ENCODE measurements at regions not wholly inside any gene's neighbourhood (a gene's known extent, or its start where the extent isn't known, plus 50 kb on each side); places are given as distances from the start of the nearest gene placed in this dataset.

DNA sequence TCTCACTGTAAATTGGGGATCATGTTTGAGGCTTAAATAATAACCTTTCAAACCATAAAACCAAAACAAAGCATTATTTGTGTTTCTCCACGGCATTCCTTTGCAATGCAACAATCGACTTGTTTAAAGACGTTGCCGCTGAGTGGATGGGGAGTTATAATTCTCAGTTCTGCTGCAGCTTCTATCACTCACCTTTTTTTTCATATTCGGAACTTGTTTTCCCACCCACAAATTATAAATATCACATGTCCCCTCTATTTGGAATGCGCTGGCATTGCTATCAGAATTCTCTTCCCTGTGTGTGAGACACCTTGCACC, 372.8 kb upstream of the SMIM21 start:
- DNase-seq, result no peak

DNA sequence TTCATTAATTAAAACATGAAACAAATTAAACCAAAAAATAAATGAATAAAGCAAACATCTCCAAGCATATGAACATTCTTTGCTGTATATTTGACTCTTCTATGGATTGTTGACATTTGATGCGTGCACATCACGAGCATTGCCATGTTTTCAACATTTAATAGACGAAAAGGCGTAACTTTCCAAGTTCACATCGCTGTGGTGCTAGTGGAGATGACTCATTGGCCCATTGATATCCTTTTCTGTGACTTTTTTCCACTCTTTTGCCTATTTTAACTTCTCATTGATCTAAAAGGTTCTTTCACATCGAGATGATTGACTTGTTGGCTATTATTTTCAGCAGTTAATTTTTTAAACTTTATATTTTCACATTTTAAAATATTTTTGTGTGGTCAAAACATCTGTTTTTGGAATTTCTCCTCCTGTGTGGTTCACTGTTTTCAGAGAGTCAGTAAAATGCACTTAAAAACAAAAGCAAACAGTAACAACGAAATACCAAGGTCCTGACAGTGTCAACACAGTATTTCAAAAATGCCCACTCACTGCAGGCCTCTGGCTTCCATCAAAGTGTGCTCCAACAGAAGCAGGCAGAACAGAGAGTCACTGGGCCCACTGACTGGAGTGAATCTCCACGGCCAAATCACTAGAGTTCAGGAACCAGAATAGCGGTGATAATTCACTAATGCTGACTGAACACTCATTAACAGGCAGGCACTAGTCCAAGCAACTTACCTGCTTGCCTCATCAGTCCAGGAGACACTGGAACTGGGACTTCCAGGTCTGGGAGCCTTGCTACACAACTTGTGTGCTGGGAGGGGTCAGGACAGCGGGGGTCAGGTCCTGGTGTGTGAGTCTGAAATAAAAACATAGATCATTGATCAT, 372.2 kb upstream of the SMIM21 start:
- DNase-seq, result no peak

DNA sequence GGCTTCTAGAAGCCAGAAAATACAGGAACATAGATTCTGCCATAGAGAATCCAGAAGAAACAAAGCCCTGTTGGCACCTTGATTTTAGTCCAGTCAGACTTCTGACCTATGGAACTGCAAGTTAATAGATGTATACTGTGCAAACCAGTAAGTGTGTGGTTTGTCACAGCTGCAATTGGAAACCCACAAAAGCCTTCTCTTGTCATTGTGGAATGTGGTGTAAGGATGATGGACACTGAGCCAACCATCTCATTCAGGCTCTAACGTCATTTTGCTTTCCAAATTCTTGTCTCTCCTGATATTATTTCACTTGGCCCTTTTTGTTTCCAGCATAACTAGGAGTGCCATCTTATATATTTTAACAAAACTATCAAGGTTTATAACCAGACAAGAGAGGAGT, 369.5 kb upstream of the SMIM21 start:
- no peak for DNase-seq

DNA sequence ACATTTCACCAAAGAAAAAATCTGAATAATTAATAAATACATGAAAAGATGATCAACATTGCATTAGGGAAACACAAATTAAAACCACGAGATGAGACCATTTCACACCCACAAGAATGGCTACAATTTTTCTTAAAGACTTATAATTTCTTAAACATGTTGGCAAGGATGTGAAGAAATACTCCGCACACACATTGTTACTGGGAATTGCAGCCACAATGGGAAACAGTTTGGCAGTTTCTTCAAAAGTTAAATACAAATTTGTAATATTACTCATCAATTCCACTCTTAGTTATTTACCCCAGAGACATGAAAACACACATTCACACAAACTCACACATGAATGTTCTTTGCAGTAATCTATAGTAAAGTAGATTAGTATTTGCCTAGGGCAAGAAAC, 363.3 kb upstream of the SMIM21 start:
- DNase-seq, result peak; percentile 90

DNA sequence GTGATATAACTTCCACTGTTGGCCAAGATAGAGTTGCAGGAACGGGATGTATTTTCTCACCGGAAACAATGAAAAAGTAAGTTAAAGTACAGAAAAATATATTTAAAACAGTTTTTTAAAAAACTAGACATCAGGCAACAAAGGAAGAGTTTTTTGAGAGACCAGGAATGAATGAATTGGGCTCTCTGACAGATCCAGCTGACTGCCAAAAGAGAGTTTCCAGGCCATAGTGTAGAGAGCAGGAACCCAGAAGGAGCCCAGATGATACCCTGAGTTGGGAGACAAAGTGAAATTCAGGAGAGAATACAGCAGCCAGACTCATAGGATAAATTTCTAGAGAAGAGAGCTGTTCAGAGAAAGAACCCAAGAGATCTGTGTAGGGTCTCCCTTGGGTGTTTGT, 362.6 kb upstream of the SMIM21 start:
- DNase-seq, result peak; percentile 72

DNA sequence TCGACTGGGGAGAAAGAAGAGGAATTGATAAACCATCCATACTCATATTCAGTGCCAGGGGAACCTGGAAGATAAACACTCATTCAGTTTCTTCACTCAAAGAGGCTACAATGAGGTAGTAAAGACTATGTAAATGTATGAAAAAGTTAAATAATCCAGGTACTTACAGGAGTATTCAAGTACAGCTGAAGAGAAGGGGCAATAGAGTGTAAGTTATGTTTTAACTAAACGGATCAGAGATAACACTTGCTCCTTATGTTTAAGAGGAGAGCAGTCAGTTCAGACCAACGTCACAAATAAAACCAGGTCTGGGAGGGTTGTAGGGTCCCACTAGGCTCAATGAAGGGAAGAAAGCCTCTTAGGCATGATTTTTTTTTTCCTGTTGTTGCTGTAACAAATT, 358.3 kb upstream of the SMIM21 start:
- DNase-seq, result no peak

DNA sequence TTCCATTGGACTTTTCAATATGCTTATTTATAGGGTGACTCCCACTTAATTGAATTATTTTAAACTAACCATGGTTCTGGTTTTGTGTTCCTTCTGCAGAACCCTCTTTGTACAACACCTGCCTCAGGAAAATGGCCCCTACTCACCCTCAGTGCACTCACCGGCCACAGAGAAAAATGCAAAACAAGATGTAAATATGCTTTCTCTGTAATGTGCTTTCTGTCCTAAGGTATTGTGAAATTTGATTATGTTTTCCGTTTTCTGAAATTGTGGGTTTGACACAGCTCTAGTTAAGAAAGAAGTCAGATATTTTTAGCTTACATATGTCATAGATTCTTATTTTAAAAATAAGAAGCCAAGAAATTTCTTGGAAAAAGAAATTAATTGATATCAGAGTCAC, 357.7 kb upstream of the SMIM21 start:
- DNase-seq, result peak; percentile 16

DNA sequence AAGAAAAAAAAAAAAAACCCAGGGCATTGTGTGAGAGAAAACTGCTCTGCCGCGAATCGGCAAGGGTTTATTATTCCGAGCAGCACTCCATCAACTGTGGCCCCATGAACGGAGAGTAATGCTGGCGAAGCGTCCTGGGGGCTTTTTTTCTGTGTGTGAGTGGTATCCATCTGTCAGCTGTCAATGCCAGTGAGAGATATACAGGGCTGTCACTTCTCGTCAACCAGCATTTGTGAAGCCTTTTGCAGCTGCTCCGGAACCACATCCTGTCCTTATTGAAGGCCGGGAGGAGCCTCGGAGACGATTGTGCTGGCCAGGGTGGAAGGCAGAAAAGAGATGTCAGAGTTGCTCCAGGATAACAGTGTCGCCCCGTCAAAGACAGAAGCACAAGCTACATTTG, 356.9 kb upstream of the SMIM21 start:
- peak; percentile 26 for DNase-seq

DNA sequence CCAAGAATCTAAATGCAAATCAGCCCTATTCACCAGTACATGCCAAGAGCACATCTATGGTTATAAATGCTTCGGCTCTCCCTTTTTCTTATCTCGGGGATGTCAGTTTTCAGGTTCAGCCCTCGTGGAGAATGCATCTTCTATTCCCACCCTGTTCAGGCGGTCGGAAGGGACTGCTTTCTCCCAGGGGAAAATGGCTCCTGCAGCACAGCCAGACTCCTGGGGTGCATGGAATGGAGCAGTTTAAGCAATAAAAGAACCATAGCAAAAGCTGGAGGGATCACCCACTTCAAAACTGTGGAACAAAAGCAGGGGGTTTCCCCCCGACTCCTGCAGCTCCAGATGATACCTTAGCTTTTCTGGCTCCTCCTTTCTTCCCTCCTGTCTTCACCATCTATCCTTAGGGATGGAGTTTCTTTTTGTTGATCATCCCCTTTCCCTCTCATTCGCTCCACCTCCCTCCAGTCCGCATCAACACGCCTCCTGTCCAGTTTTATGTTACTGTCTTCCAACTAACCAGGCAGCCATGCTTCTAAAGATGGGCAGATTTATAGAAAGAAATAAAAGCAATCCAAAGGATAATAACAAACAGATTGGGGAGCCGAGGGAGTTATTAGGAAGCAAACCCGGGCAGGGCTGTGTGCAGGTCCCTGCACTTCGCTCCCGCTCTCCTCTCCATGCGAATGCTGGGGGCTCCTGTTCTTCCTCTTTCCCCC, 356.2 kb upstream of the SMIM21 start:
- DNase-seq, result peak; percentile 30

DNA sequence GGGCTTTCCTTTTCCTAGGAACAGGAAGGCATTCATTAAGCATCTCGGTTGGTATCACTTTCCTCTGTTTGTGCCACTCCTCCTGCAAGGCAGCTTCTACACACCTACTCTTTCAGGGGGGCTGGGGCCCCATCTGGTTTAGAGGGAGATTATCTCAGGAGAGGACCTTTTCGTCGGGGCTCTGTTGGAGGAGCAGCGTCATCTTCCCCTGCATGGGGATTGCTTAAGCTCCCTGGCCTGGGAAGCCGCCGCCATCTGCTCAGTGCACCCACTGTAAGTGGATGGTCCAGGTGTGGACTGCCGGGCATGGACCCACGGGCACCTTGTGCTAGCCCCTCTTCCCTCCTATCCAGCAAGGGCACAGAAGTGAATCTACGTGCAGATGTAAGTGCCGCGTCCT, 355.3 kb upstream of the SMIM21 start:
- DNase-seq, result no peak

DNA sequence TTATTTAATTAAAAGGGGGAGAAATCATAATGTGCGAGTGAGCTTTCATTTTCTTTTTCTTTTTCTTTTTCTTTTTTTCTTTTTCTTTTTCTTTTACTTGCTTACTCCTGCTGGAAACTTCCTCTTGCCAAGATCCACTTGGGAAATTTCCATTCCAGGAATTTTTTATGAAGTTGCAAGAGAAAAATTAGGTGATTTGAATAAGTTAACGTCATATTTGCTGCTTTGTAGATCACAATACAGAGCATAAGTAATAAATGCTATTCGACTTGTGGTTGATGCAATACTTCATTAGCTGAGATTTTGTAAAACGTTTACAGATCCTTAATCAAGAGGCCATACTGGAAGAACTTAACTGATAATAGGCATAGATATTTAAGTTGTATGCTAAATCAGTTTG, 354.7 kb upstream of the SMIM21 start:
- DNase-seq, result no peak

DNA sequence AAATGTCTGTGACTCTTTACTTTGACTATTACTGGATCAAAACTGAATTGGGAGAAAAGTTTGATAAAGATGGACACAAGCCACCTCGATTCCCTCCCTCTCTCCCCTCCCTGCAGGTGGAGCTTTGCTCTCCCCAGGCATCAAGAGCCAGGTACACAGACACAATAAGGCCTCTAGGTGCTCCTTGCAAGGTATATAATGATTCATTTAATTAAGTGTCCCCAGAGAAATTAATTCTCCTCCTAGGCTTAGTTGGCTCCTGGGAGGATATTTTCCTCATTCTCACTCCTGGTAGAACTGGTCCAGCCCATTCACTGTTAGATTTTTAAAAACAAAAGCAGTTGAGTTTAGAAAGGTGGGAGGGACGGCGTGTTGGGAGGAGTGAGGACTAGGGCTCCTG, 352.4 kb upstream of the SMIM21 start:
- no peak for DNase-seq

DNA sequence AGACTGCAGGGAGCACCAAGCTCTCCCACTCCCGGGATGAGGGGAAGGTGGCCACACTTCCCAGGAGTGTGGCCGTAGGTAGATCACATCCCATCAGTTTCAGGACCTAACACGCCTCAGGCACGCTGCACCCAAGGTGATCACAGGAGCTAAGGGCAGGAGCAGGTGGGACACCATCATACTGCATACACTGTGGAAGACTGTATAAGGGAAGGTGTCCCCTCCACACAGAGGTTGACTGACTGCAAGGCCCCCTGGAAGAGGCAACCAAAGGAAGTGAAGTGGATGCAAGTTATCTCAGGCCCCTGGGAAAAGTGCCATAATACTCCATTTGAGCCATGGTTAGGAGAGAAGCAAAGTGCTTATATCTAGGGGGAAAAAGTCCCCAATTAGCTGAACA, 351.9 kb upstream of the SMIM21 start:
- DNase-seq, result no peak

DNA sequence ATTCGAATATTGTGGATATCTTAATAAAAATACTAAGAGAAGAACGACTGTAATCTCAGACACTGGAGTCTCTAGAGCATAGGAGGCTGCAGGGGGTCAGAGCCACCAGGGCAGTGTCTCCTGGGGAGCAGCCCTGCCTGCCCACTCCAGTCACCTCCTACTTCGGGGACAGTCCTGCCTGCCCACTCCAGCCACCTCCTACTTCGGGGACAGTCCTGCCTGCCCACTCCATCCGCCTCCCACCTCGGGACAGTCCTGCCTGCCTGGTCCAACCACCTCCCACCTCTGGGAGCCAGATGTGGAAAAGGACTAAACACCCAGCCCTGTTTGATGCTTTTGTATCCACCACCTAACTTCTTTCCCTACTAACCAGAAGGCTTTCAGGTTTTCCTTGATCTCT, 350.1 kb upstream of the SMIM21 start:
- no peak for DNase-seq

DNA sequence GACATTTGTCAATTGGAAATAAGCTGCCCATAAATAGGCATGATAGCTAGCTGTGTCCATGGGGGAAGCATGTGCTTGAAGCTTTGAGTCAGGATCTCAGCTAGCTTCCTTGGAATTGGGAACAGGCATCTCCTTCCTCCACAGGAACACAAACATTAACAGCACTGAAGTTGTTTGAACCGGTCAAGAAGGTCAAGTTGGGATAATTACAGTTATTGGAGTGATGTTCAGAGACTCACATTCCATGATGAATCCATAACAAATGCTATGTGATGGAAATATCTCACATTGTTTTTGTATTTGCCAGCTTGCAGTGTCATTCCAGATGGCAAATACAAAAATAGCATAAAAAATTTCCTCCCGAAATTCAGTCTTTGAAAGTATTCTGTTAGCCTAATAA, 347.6 kb upstream of the SMIM21 start:
- DNase-seq, result peak; percentile 27

DNA sequence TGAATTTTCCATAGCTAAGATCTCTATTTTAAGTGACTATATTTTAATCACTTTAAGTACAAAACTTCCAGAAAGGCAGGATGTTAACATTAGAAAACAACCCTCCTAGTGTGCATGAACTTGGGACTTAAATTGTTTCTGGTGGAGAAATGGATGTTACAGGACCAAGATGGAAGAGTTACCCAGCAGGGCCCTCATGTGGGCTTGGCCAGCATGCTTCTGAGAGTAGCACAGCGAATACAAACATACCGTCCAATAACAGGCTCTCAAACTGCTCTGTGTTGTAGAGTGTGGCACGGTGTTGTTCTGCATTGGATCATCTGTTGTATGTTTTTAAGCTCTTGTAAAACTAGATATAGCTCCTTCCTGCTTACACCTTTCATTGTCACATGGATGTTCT, 346.1 kb upstream of the SMIM21 start:
- no peak for DNase-seq

DNA sequence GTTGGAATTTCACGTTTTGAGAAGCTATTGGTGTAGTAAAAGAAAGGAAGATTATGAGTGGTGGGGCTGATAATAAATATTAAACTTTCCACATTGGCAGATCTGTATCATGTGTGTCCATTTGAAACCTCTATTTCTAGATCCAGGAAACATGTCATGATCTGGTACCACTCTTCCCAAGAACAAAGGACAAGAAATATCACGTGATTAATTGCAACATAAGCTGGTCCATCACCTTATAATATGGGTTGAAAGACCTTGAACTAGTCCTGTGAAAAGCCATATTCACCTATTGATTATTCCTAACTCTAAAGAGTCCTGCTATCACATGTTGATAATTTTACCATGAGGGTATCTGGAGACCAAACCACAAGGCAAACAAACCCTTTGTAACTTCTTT, 335.3 kb upstream of the SMIM21 start:
- no peak for DNase-seq

DNA sequence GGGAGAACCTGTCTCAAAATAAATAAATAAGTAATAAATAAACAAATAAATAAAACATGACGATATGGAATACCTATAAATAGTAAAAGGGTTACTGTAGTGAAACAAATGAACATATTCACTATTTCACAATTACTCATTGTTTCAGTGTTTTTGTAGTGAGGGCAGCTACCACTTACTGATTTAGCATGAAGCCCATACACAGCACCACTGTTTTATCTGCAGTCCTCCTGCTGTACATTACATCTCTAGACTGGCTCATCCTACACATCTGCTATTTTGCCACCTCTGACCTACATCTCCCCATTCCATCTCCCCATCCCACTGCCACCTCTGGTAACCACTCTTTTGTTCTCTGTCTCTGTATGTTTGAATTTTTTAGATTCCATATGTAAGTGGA, 332.7 kb upstream of the SMIM21 start:
- DNase-seq, result no peak

DNA sequence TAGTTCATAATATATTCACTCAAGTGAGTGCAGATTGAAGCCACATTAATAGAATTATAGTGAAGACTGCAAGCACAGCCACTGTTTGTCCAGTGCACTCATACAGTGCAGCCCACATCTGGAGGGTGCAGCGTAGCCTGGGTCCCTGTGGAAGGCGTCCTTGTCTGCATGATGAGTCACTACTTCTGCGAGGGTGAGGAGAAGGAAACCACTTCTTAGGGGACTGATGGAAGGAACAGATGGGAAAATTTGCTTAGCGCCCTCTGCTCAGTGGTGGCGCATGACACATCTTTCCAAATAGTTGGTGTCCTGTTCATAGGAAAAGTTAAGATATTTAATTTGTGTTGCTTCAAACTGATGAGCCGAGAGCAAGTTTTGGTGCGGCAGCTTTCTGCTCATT, 330.4 kb upstream of the SMIM21 start:
- DNase-seq, result no peak

DNA sequence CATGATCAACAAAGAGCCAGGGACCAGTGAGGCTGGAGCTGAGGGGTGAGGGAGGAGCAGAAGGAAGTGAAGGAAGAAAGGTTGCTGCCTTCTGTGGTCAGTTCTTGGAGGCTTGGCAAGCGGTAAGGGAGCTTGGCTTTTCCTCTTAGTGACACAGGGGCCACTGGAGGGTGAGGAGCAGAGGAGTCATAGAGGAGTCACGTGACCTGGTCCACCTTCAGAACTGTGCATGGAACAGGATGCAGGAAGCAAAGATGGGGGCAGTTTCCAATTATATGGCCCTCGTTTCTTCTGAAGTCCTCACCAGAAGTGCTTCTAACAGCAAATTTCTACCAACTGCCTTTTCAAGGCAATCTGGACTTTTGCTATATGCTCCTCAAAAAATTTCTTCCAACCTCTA, 326.9 kb upstream of the SMIM21 start:
- no peak for DNase-seq

DNA sequence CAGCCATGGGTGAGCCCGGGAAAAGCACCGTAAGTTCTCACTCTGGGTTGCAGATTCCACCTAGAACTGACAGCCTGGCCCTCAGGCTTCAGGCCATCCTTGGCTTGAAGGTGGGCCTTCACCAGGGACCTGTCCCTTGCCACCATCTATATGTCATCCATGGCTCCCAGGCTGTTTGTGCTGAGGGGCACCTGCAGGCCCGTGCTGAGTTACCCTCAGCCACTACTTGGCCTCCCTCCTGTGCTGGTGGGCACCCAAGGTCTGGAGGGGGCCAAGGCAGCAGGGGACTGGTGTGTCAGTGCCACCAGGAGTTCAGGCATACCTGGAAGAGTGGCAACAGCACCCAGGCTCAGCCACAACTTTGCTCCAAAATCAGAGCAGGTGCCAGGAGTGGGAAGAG, 326.2 kb upstream of the SMIM21 start:
- DNase-seq, result no peak

DNA sequence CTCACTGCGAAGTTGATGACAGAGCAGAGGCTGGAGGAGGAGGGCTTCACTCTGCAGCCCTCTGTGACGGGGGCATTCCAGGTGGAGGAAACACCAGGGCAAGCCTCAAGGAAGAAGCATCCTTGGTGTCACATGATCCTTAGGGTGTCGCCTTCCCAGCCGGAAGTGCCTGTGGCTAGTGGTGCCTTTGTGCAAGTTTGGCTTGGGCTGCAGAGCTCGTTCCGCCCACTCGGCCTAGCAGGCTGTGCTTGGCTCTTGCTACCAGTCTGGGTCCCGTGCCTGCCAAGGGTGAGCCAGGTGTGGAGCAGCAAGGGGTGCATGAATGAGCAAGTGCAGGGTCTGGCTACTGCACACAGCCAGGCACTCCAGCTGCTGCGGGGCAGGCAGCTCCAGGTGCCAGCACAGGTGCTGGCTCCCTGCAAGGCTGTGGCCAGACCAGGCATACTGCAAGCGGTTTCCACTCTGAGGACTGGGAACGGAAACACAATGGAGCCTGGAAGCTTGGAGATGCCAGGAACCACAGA, 325.3 kb upstream of the SMIM21 start:
- no peak for DNase-seq

DNA sequence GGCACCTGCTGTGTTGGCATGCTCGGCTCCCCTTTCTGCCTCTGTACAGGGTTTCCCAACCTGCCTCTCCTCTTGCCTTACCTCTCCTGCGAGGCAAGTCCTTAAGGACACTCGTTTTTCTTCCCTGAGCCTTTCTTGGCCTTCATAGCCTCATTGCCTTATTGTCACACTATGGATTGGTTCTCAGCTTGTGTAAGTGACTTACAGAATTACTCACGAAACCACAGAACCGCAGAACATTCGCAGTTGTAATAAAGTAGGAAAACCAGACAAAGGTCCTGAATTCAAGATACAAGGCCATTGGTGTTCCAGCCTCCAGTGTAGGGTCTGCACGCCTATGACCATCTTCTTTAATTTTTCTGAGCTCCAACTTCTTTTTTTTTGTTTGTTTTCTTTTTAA, 317.6 kb upstream of the SMIM21 start:
- no peak for DNase-seq

DNA sequence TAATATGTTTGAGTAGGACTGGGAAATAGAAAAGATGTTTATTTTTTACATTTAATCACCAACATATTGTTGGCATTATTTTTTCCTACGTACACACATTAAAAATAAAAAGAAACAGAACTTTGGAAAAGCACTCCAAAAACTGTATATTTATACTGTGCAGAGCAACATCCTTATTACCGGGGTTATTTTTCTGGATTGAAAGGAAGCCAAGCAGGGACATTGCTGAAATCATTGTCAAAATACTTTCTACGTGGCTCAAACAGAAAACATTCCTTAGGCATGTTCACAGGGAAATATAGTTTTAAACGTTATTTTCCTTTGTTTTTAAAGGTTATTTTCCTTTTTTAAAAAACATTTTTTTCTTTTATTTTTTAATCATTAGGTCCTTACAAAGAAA, 315.0 kb upstream of the SMIM21 start:
- DNase-seq, result peak; percentile 58

All from skin of body (tissue), 1 donor.